ENCODE measurements at regions not wholly inside any gene's neighbourhood (a gene's known extent, or its start where the extent isn't known, plus 50 kb on each side); places are given as distances from the start of the nearest gene placed in this dataset.

DNA sequence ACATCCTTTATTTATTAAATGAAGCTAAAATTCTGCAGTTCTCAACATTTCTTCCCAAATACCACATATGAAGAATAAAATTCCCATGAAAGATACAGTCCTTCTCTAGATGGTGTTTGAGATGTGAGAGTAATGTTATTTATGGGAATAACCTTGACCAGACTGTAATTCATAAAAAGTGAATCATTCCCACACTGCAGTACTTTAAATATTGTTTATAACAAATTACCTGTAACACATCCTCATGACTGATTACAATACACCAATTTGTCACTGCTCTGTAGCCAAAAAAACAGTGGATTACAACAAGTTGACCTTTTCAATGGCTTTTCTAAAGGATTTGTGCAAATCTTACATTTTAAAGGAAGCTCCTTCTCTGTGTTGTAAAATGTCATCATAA lies 651.3 kb downstream of the NSUN3 start:
- H3K27ac ChIP-seq (ENCODE audit: low read length): no peak overlapping the region
- no peaks in the 10 kb centered on the region for H3K36me3 ChIP-seq (replicated peaks; ENCODE audit: low read depth, low read length)
- H3K4me2 ChIP-seq (ENCODE audit: low read length): no peak overlapping the region

DNA sequence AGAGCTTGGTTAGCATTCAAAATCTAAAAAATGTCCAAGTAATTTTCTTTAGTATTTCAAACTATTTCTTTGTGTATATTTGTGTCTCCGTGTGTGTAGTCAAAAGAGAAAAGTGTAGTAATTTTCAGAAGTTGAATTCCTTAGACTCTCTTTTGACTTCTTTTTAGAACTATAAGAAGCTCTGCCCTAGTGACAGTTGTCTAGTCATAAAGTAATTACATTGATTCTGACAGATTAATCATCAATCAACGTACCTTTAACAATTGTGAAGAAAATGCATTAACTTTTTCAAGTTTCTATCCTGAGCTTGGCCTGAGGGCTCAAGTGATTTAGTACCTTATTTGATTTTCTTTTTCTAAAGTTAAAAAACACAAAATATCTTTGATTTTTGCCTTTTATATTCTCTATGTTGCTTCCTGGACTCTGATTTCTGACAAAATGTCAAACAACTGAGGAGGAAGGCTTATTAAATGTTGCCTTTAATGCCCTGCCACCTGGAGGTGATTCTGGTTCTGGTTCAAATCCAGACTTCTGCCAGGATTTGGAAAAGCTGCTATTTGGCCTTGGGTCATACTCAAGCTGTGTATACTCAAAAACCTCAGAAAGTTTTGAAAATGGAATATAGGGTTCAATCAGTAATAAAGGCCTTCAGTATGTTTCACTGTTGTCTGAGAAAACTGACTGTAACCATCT lies 653.6 kb downstream of the NSUN3 start:
- no peak for TF ChIP-seq EZH2phosphoT487 (IDR thresholded peaks at IDR 0.05; ENCODE audit: low read depth)
- TF ChIP-seq, protein P1, sequence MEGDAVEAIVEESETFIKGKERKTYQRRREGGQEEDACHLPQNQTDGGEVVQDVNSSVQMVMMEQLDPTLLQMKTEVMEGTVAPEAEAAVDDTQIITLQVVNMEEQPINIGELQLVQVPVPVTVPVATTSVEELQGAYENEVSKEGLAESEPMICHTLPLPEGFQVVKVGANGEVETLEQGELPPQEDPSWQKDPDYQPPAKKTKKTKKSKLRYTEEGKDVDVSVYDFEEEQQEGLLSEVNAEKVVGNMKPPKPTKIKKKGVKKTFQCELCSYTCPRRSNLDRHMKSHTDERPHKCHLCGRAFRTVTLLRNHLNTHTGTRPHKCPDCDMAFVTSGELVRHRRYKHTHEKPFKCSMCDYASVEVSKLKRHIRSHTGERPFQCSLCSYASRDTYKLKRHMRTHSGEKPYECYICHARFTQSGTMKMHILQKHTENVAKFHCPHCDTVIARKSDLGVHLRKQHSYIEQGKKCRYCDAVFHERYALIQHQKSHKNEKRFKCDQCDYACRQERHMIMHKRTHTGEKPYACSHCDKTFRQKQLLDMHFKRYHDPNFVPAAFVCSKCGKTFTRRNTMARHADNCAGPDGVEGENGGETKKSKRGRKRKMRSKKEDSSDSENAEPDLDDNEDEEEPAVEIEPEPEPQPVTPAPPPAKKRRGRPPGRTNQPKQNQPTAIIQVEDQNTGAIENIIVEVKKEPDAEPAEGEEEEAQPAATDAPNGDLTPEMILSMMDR (IDR thresholded peaks at IDR 0.05; ENCODE audit: low read depth, low read length): peak; percentile 49
- Histone ChIP-seq H3K4me2 (ENCODE audit: low read length) (no peak overlapping the region), H3K4me1 (ENCODE audit: low read length) (no peaks in the 10 kb centered on the region), H3K79me2 (ENCODE audit: low read length) (no peaks in the 10 kb centered on the region), H4K20me1 (ENCODE audit: insufficient read depth, low read length) (no peaks in the 10 kb centered on the region), H3K27me3 (ENCODE audit: low read depth, low read length) (no peaks in the 10 kb centered on the region), H3K9me3 (ENCODE audit: insufficient read depth, low read length) (no peaks in the 10 kb centered on the region), H2AFZ (ENCODE audit: low read depth, low read length) (no peak overlapping the region), H3K36me3 (replicated peaks; ENCODE audit: low read depth, low read length) (no peaks in the 10 kb centered on the region), H3K9ac (ENCODE audit: low read length) (no peak overlapping the region), H3K27ac (ENCODE audit: low read length) (no peak overlapping the region), H3K4me3 (ENCODE audit: low read length) (no peak overlapping the region)

More for the DNA sequence above, 651.3 kb downstream of the NSUN3 start:
- TF ChIP-seq EZH2phosphoT487 (IDR thresholded peaks at IDR 0.05; ENCODE audit: low read depth): no peak
- TF ChIP-seq, protein P1 (IDR thresholded peaks at IDR 0.05; ENCODE audit: low read depth, low read length): no peak
- H2AFZ ChIP-seq (ENCODE audit: low read depth, low read length): no peak overlapping the region
- H3K9me3 ChIP-seq (ENCODE audit: insufficient read depth, low read length): no peaks in the 10 kb centered on the region
- no peaks in the 10 kb centered on the region for H3K4me1 ChIP-seq (ENCODE audit: low read length)
- H3K27me3 ChIP-seq (ENCODE audit: low read depth, low read length): no peaks in the 10 kb centered on the region
- H3K9ac ChIP-seq (ENCODE audit: low read length): no peak overlapping the region
- no peak overlapping the region for H3K4me3 ChIP-seq (ENCODE audit: low read length)
- no peaks in the 10 kb centered on the region for H3K79me2 ChIP-seq (ENCODE audit: low read length)
- H4K20me1 ChIP-seq (ENCODE audit: insufficient read depth, low read length): no peaks in the 10 kb centered on the region

DNA sequence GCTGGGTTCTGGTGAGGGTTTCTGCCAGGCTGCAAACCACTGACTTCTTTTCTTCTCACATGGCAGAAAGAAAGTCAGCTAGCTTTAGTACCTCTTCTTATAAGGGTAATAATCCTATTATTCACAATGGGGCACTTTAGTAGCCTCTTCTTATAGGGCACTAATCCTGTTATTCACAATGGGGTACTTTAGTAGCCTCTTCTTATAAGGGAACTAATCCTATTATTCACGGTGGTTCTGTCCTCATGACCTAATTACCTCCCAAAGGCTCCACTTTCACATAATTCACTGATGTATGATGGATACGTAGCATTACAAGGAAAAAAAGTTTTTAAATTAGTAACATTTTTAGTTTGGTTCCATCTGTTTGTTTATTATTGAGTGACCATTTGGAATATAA lies 671.3 kb downstream of the NSUN3 start:
- no peaks in the 10 kb centered on the region for H4K20me1 ChIP-seq (ENCODE audit: insufficient read depth, low read length)
- no peak overlapping the region for H3K9ac ChIP-seq (ENCODE audit: low read length)
- no peak overlapping the region for H3K27ac ChIP-seq (ENCODE audit: low read length)
- no peaks in the 10 kb centered on the region for H3K36me3 ChIP-seq (replicated peaks; ENCODE audit: low read depth, low read length)
- no peak overlapping the region for H3K4me2 ChIP-seq (ENCODE audit: low read length)
- no peaks in the 10 kb centered on the region for H3K79me2 ChIP-seq (ENCODE audit: low read length)
- H3K27me3 ChIP-seq (ENCODE audit: low read depth, low read length): no peaks in the 10 kb centered on the region
- H3K4me3 ChIP-seq (ENCODE audit: low read length): no peak overlapping the region
- TF ChIP-seq, protein P1 (IDR thresholded peaks at IDR 0.05; ENCODE audit: low read depth, low read length): no peak
- no peak for TF ChIP-seq EZH2phosphoT487 (IDR thresholded peaks at IDR 0.05; ENCODE audit: low read depth)
- no peaks in the 10 kb centered on the region for H3K9me3 ChIP-seq (ENCODE audit: insufficient read depth, low read length)
- H3K4me1 ChIP-seq (ENCODE audit: low read length): no peaks in the 10 kb centered on the region
- H2AFZ ChIP-seq (ENCODE audit: low read depth, low read length): no peak overlapping the region

DNA sequence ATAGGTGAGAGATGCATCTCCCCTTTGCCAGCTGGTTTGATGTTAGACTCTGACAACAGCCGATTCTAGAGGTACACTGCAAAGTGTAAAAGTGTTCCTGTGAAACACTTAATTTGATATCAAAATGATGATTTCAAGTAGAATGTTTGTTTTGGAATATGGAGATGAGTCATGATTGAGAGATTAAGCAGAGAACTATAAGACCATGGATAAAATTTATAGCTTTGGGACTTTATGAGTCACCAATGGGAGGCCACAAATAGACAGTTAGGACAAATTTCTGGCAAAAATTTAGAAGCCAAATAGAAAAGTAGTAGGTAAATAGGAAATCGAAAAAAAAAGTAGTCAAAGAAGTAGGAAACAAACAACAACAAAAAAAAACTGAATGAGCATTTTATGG lies 672.5 kb downstream of the NSUN3 start:
- no peak for TF ChIP-seq EZH2phosphoT487 (IDR thresholded peaks at IDR 0.05; ENCODE audit: low read depth)
- TF ChIP-seq, protein P1 (IDR thresholded peaks at IDR 0.05; ENCODE audit: low read depth, low read length): no peak
- Histone ChIP-seq H2AFZ (ENCODE audit: low read depth, low read length) (no peak overlapping the region), H3K36me3 (replicated peaks; ENCODE audit: low read depth, low read length) (no peaks in the 10 kb centered on the region), H3K27ac (ENCODE audit: low read length) (no peak overlapping the region), H3K9me3 (ENCODE audit: insufficient read depth, low read length) (no peaks in the 10 kb centered on the region), H3K4me2 (ENCODE audit: low read length) (no peak overlapping the region), H3K27me3 (ENCODE audit: low read depth, low read length) (no peaks in the 10 kb centered on the region), H3K4me1 (ENCODE audit: low read length) (no peaks in the 10 kb centered on the region), H3K4me3 (ENCODE audit: low read length) (no peak overlapping the region), H4K20me1 (ENCODE audit: insufficient read depth, low read length) (no peaks in the 10 kb centered on the region), H3K79me2 (ENCODE audit: low read length) (no peaks in the 10 kb centered on the region), H3K9ac (ENCODE audit: low read length) (no peak overlapping the region)
